ENCODE measurements at regions not wholly inside any gene's neighbourhood (a gene's known extent, or its start where the extent isn't known, plus 50 kb on each side); places are given as distances from the start of the nearest gene placed in this dataset.

- Histone ChIP-seq H3K4me2 (ENCODE audit: low read depth, low read length, poor library complexity, severe bottlenecking) (no peak overlapping the region), H3K27me3 (ENCODE audit: insufficient read depth, low read length, poor library complexity, severe bottlenecking) (no peaks in the 10 kb centered on the region), H3F3A (ENCODE audit: low read depth) (no peaks in the 10 kb centered on the region), H3K4me1 (ENCODE audit: insufficient read depth, low read length, poor library complexity, severe bottlenecking) (no peaks in the 10 kb centered on the region), H4K20me1 (ENCODE audit: insufficient read depth, low read length, poor library complexity, severe bottlenecking) (no peaks in the 10 kb centered on the region), H3K4me3 (ENCODE audit: low read length, poor library complexity, severe bottlenecking) (no peak overlapping the region), H3K9ac (ENCODE audit: low read depth, low read length, poor library complexity, severe bottlenecking) (no peak overlapping the region), H2AFZ (ENCODE audit: low read length) (no peak overlapping the region), H3K9me2 (replicated peaks; ENCODE audit: low read depth, low read length) (no peaks in the 10 kb centered on the region), H3K79me2 (ENCODE audit: insufficient read depth, low read length) (no peaks in the 10 kb centered on the region), H3K9me3 (ENCODE audit: insufficient read depth, low read depth, low read length) (no peaks in the 10 kb centered on the region), H3K36me3 (ENCODE audit: insufficient read depth, low read length) (no peaks in the 10 kb centered on the region)
- TF ChIP-seq EZH2phosphoT487 (IDR thresholded peaks at IDR 0.05; ENCODE audit: borderline replicate concordance) (no peak), CTCF (conservative IDR thresholded peaks at IDR 0.05; ENCODE audit: low read length) (no peak)
Measured at GRCh38 chr1:104621221-104621620, 871.5 kb downstream of the AMY1C start.

GRCh38 chr1:104624538-104624937 lies 874.8 kb downstream of the AMY1C start:
- Histone ChIP-seq H3K9ac (ENCODE audit: low read depth, low read length, poor library complexity, severe bottlenecking) (no peak overlapping the region), H3K79me2 (ENCODE audit: insufficient read depth, low read length) (no peaks in the 10 kb centered on the region), H3K9me3 (ENCODE audit: insufficient read depth, low read depth, low read length) (no peaks in the 10 kb centered on the region), H3F3A (ENCODE audit: low read depth) (no peaks in the 10 kb centered on the region), H4K20me1 (ENCODE audit: insufficient read depth, low read length, poor library complexity, severe bottlenecking) (no peaks in the 10 kb centered on the region), H3K4me3 (ENCODE audit: low read length, poor library complexity, severe bottlenecking) (no peak overlapping the region), H3K27me3 (ENCODE audit: insufficient read depth, low read length, poor library complexity, severe bottlenecking) (no peaks in the 10 kb centered on the region), H2AFZ (ENCODE audit: low read length) (no peak overlapping the region), H3K4me1 (ENCODE audit: insufficient read depth, low read length, poor library complexity, severe bottlenecking) (no peaks in the 10 kb centered on the region), H3K9me2 (replicated peaks; ENCODE audit: low read depth, low read length) (no peaks in the 10 kb centered on the region), H3K4me2 (ENCODE audit: low read depth, low read length, poor library complexity, severe bottlenecking) (no peak overlapping the region), H3K36me3 (ENCODE audit: insufficient read depth, low read length) (no peaks in the 10 kb centered on the region)
- TF ChIP-seq EZH2phosphoT487 (IDR thresholded peaks at IDR 0.05; ENCODE audit: borderline replicate concordance) = no peak
- no peak for TF ChIP-seq CTCF (conservative IDR thresholded peaks at IDR 0.05; ENCODE audit: low read length)

DNA sequence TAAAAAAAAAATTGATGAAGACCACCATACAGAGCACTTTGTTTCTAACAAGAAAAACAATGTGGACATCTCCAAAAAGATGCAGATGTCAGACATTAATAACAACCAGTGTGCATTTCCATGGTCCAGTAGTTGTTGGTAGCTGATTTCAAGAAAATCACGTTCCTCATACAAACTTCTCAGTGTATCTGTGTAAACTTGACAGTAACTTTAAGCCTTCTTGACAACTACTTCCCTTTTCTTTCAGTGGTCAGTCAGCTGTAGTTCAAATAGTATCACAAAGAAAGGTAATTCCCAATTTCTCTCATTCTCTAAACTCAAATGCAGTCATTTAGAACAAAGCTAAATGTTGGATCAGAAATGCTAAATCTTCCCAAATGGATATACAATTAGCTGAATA lies 879.9 kb downstream of the AMY1C start:
- no peaks in the 10 kb centered on the region for H3F3A ChIP-seq (ENCODE audit: low read depth)
- TF ChIP-seq CTCF (conservative IDR thresholded peaks at IDR 0.05; ENCODE audit: low read length) = no peak
- TF ChIP-seq EZH2phosphoT487 (IDR thresholded peaks at IDR 0.05; ENCODE audit: borderline replicate concordance) = no peak
- H3K27me3 ChIP-seq (ENCODE audit: insufficient read depth, low read length, poor library complexity, severe bottlenecking) = no peaks in the 10 kb centered on the region
- no peaks in the 10 kb centered on the region for H3K36me3 ChIP-seq (ENCODE audit: insufficient read depth, low read length)
- H3K4me1 ChIP-seq (ENCODE audit: insufficient read depth, low read length, poor library complexity, severe bottlenecking) = no peaks in the 10 kb centered on the region
- no peaks in the 10 kb centered on the region for H3K9me2 ChIP-seq (replicated peaks; ENCODE audit: low read depth, low read length)
- no peak overlapping the region for H3K4me2 ChIP-seq (ENCODE audit: low read depth, low read length, poor library complexity, severe bottlenecking)
- no peak overlapping the region for H3K4me3 ChIP-seq (ENCODE audit: low read length, poor library complexity, severe bottlenecking)
- no peaks in the 10 kb centered on the region for H4K20me1 ChIP-seq (ENCODE audit: insufficient read depth, low read length, poor library complexity, severe bottlenecking)
- no peaks in the 10 kb centered on the region for H3K9me3 ChIP-seq (ENCODE audit: insufficient read depth, low read depth, low read length)
- H3K79me2 ChIP-seq (ENCODE audit: insufficient read depth, low read length) = no peaks in the 10 kb centered on the region
- no peak overlapping the region for H2AFZ ChIP-seq (ENCODE audit: low read length)
- no peak overlapping the region for H3K9ac ChIP-seq (ENCODE audit: low read depth, low read length, poor library complexity, severe bottlenecking)
